ENCODE measurements at regions not wholly inside any gene's neighbourhood (a gene's known extent, or its start where the extent isn't known, plus 50 kb on each side); places are given as distances from the start of the nearest gene placed in this dataset.

DNA sequence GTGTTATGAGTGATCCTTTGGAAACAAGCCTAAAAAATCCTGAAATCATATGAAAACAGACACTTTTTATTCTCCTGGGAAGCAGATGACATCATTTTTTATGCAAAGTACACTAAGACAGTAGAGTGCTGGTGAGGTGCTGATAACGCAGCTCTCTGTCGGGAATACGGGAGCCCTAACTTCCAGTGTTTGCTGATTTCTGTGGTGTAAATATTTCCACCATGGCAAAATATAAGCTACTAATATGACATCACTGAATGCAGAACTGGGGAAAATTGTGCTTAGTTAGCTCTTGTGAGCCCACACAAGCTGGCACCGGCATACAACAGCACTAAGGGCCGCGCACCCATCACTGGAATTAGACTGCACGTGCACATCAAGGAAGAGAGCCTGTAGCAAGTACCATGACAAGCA is 82.6 kb downstream of the FAM76B start:
- TF ChIP-seq EZH2 (IDR thresholded peaks at IDR 0.05; ENCODE audit: borderline replicate concordance, low read depth, low read length, severe bottlenecking) = no peak
- TF ChIP-seq, protein P1, sequence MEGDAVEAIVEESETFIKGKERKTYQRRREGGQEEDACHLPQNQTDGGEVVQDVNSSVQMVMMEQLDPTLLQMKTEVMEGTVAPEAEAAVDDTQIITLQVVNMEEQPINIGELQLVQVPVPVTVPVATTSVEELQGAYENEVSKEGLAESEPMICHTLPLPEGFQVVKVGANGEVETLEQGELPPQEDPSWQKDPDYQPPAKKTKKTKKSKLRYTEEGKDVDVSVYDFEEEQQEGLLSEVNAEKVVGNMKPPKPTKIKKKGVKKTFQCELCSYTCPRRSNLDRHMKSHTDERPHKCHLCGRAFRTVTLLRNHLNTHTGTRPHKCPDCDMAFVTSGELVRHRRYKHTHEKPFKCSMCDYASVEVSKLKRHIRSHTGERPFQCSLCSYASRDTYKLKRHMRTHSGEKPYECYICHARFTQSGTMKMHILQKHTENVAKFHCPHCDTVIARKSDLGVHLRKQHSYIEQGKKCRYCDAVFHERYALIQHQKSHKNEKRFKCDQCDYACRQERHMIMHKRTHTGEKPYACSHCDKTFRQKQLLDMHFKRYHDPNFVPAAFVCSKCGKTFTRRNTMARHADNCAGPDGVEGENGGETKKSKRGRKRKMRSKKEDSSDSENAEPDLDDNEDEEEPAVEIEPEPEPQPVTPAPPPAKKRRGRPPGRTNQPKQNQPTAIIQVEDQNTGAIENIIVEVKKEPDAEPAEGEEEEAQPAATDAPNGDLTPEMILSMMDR (IDR thresholded peaks at IDR 0.05; ENCODE audit: borderline replicate concordance, extremely low read depth, low read length, poor library complexity, severe bottlenecking) = no peak

Measured in DND-41 (cell line).